Ovary (tissue), 7 donors: ENCODE measurements at regions not wholly inside any gene's neighbourhood (a gene's known extent, or its start where the extent isn't known, plus 50 kb on each side); places are given as distances from the start of the nearest gene placed in this dataset.
"Not testable (repeated sequence)": the region's sequence is repeated elsewhere in the genome, so short reads cannot be mapped to it uniquely, and the experiment has no call there.

Experiments used
- DNase-seq, 5 donors: peaks; one replicate each; pipeline ENCODE4 v3.0.0-alpha.2; 2019 to 2020
- H3K27ac ChIP-seq, 2 donors: fragments of 200-600 bp; one replicate each; pipeline versions ENCODE4 v1.5.1 to v1.8.0; 2019 to 2022
- H3K27me3 ChIP-seq: fragments of 200-600 bp; one replicate; pipeline ENCODE4 v1.8.0; 2022
- H3K36me3 ChIP-seq: fragments of 200-600 bp; sonication (generic); one replicate; pipeline ENCODE4 v1.5.1; 2019
- H3K4me1 ChIP-seq: one replicate; pipeline ENCODE4 v1.8.1; 2013; ENCODE audit warnings: mild to moderate bottlenecking, moderate library complexity; ENCODE audit not compliant: insufficient read depth
- H3K4me3 ChIP-seq: fragments of 200-600 bp; sonication (generic); one replicate; pipeline ENCODE4 v1.5.1; 2017
- H3K9me3 ChIP-seq, 2 donors: fragments of 200-600 bp in 1 of 2; sonication (generic) in 1 of 2; one replicate each; pipeline versions ENCODE4 v1.5.1 to v1.8.1; 2013 to 2019; ENCODE audit warnings: mild to moderate bottlenecking in 1 of 2, moderate library complexity in 1 of 2
- EP300 ChIP-seq: sonication (generic); formaldehyde crosslinking; IDR thresholded peaks from one replicate; pipeline ENCODE4 v1.6.1; 2017; ENCODE audit warnings: antibody characterized with exemption
- POLR2A ChIP-seq: fragments of 450-650 bp; IDR thresholded peaks from one replicate; pipeline ENCODE4 v1.6.1; 2017; ENCODE audit warnings: antibody characterized with exemption, mild to moderate bottlenecking, moderate library complexity
- WGBS, 3 donors: extraction: QIAGEN DNeasy Blood & Tissue Kit in 1 of 3; methylation state at CpG; one replicate each; pipeline versions ENCODE4 v1.1.5 to v1.1.7; 2013 to 2017; 5-methylcytosine and 5-hydroxymethylcytosine counted together
- intact Hi-C, 4 donors: fragments of 100-400 bp; cut with DNase I; formaldehyde crosslinking; loops; one replicate each; pipeline versions ENCODE4 v1.11.0 to v1.15.1; 2022 to 2023
- TF ChIP-seq, protein P1 (sequence below), 3 donors: fragments of 450-650 bp in 2 of 3; fragments of 200-600 bp in 1 of 3; IDR thresholded peaks; one replicate each; pipeline versions ENCODE4 v1.5.1 to v1.8.0; 2016 to 2022; ENCODE audit warnings: antibody characterized with exemption in 3 of 3, mild to moderate bottlenecking in 1 of 3
- donor health status: DM: no; HTN: no; CAD: no; lungs with moderate emphysema.
- donor health status: DM: no; HTN: no; CAD: no.
- donor health status: Bipolar disorder and iron deficiency.
- donor health status: DM: no; HTN: no; CAD: no.
- donor health status: DM: yes; HTN: yes; CAD: no.

DNA sequence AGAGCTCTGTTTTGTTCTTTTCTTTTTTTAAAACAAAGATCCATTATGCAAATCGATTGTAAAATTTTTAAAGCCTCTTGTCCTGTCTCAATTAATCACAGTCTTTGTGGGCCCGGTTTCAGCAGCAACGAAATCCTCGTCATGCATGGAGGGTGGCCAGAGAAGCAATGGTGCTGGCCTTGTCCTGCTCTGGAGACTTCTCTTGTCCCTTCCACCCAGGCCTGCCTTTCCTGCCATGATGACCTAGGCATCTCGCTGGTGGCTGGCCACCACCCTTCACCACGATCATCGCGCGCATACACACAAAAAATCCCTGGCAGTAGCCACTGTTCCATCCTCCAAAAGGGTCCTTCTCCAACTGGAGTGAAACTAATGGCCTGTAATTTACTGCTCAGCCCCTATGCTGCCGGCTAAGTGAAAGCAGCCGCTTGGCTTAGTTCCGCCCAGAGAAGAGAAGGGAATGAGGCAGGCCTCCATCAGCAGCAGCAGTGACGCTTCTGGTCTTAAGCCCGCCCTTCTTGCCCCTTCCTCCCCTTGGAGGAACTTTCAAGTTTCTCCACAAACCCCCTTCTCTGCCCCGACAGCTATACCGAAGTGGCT is 309.5 kb downstream of the NPHP4 start:
- intact Hi-C loops, result no loop called here
- no peak for DNase-seq
- no peaks in the 10 kb centered on the region for H3K36me3 ChIP-seq
- WGBS, 3 donors, result 47 to 75% (median 69%) methylated on average over 16 of the region's 16 CpGs
- TF ChIP-seq POLR2A (no peak), EP300 (no peak)
- TF ChIP-seq, protein P1, sequence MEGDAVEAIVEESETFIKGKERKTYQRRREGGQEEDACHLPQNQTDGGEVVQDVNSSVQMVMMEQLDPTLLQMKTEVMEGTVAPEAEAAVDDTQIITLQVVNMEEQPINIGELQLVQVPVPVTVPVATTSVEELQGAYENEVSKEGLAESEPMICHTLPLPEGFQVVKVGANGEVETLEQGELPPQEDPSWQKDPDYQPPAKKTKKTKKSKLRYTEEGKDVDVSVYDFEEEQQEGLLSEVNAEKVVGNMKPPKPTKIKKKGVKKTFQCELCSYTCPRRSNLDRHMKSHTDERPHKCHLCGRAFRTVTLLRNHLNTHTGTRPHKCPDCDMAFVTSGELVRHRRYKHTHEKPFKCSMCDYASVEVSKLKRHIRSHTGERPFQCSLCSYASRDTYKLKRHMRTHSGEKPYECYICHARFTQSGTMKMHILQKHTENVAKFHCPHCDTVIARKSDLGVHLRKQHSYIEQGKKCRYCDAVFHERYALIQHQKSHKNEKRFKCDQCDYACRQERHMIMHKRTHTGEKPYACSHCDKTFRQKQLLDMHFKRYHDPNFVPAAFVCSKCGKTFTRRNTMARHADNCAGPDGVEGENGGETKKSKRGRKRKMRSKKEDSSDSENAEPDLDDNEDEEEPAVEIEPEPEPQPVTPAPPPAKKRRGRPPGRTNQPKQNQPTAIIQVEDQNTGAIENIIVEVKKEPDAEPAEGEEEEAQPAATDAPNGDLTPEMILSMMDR (IDR thresholded peaks at IDR 0.05), result no peak
- H3K9me3 ChIP-seq, result no peaks in the 10 kb centered on the region
- H3K27ac ChIP-seq, result no peak overlapping the region
- no peaks in the 10 kb centered on the region for H3K4me1 ChIP-seq
- H3K4me3 ChIP-seq, result no peak overlapping the region
- no peaks in the 10 kb centered on the region for H3K27me3 ChIP-seq

DNA sequence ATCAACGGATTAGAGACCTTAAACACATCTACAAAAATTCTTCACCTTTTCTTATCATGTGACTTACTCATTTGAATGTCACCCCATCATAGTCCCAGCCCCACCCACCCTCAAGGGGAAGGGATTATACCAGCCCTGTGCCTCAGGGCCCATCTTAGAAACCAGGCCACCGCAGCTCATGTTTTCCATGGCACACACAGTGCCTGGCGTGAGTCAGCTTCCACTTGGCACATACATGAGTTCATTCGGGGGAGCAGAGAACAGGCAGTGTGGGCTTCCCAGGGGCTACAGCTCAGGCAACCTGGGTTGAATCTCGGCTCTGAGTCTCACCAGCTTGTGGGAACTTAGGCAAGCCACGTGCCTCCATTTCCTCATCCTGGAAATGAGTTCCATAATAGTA is 310.6 kb downstream of the NPHP4 start:
- intact Hi-C loops, result no loop called here
- DNase-seq, result no peak
- 70 to 74% (median 71%) methylated on average over 6 of the region's 6 CpGs for WGBS, 3 donors

DNA sequence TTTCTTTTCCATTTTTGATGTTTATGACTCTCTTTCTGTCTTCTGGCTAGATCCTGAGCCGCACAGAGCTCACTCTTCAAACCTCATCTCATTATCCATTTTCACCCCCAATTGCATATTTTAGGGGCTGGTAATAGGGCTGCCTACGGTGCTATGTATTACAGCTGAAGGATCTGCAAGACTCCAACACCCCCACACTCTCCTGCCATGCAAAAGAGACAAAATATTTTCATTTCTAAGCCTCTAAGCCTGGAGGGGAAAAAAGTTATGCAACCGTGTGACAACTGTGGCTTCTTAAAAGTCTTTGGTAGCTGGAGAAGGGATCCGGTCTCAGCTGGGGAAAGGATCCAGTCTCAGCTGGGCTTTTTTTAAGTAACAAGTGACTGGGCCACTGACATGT is 311.6 kb downstream of the NPHP4 start:
- Histone ChIP-seq H3K4me3 (no peak overlapping the region), H3K9me3 (no peaks in the 10 kb centered on the region), H3K27me3 (no peaks in the 10 kb centered on the region), H3K4me1 (no peaks in the 10 kb centered on the region), H3K27ac (no peak overlapping the region), H3K36me3 (no peaks in the 10 kb centered on the region)
- TF ChIP-seq EP300 (no peak), POLR2A (no peak)
- TF ChIP-seq, protein P1 (IDR thresholded peaks at IDR 0.05), result no peak
- DNase-seq, result no peak
- WGBS, 3 donors, result 50 to 66% (median 56%) methylated on average over 4 of the region's 4 CpGs
- intact Hi-C loops, result no loop called here

More for the DNA sequence above, 310.6 kb downstream of the NPHP4 start:
- Histone ChIP-seq H3K4me1 (no peaks in the 10 kb centered on the region), H3K36me3 (no peaks in the 10 kb centered on the region), H3K27me3 (no peaks in the 10 kb centered on the region), H3K4me3 (no peak overlapping the region), H3K9me3 (no peaks in the 10 kb centered on the region), H3K27ac (no peak overlapping the region)
- TF ChIP-seq, protein P1 (IDR thresholded peaks at IDR 0.05), result no peak
- TF ChIP-seq POLR2A (no peak), EP300 (no peak)

DNA sequence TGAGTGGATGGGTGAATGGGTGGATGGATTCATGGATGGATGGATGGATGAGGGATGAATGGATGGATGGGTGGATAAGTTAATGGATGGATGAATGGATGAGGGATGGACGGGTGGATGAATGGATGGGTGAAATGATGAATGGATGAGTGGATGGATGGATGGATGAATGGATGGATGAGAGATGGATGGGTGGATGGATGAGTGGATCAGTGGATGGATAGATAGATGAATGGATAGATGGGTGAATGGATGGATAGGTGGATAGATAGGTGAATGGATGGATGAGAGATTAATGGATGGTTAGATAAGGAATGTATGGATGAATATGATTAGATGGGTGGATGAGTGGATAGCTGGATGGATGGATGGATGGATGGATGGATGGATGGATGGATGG is 313.5 kb downstream of the NPHP4 start:
- Histone ChIP-seq H3K9me3 (no peaks in the 10 kb centered on the region), H3K4me3 (no peak overlapping the region), H3K36me3 (no peaks in the 10 kb centered on the region), H3K27ac (no peak overlapping the region), H3K27me3 (no peaks in the 10 kb centered on the region), H3K4me1 (no peaks in the 10 kb centered on the region)
- no peak for TF ChIP-seq EP300
- no peak for TF ChIP-seq POLR2A
- TF ChIP-seq, protein P1 (IDR thresholded peaks at IDR 0.05), result no peak
- DNase-seq, result no peak
- intact Hi-C loops, result no loop called here
- 72 to 78% (median 76%) methylated on average over 1 of the region's 1 CpG for WGBS, 3 donors

DNA sequence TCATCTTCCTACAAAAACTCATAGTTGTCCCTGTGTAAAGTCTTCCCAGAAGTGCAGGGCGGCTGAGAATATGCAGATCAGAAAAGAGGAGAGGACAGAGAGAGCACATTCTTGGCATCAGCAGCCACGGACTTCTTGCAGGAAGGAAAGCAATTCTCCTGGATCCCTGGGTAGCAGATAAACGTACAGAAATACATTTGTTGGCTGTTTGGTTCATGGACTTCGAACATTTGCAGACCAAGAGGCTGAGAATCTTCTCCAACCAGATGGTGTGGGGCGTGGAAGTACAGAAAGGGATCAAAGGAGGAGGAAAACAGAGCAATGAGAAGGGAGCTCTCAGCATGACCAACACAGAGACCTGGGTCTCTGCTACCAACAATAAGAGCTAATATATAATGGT is 319.9 kb downstream of the NPHP4 start:
- DNase-seq, H3K4me1 ChIP-seq, H3K9me3 ChIP-seq, H3K27ac ChIP-seq, intact Hi-C loops, H3K36me3 ChIP-seq, H3K27me3 ChIP-seq, H3K4me3 ChIP-seq: not testable (repeated sequence)
- 20 to 33% (median 22%) methylated on average over 5 of the region's 5 CpGs for WGBS, 3 donors
